HG02943 (cell line): ENCODE measurements at regions not wholly inside any gene's neighbourhood (a gene's known extent, or its start where the extent isn't known, plus 50 kb on each side); places are given as distances from the start of the nearest gene placed in this dataset.
"Not testable (repeated sequence)": the region's sequence is repeated elsewhere in the genome, so short reads cannot be mapped to it uniquely, and the experiment has no call there.

Experiments used
- ATAC-seq: cut with Tn5 transposase; IDR thresholded peaks from one replicate; pipeline ENCODE4 v1.9.1; 2021; ENCODE audit warnings: mild to moderate bottlenecking, low read depth, moderate library complexity; ENCODE audit not compliant: unreplicated experiment

- ATAC-seq: no peak
Observed at GRCh38 chr4:31411565-31411964, 691.4 kb downstream of the PCDH7 start.

GRCh38 chr4:31415629-31416028, 695.5 kb downstream of the PCDH7 start:
- ATAC-seq: no peak

DNA sequence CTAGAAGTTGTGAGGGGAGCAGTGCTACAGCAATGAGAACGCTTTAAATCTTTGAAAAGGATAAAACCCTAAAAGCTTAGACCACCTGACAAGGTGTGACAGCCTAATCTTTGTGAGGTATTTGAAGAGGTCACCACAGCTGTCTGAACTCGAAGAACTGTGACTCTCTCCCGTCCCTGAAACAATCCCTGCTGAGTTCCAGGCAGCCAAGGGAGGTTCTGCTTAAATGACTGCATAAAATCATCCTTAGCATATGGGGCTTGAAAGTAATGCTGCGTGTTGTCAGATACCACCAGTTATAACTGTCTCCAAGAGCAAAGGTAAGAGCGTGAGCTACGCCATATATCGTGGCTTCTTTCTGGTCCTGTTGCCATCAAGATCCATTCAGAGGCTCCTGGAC, 696.3 kb downstream of the PCDH7 start:
- no peak for ATAC-seq

DNA sequence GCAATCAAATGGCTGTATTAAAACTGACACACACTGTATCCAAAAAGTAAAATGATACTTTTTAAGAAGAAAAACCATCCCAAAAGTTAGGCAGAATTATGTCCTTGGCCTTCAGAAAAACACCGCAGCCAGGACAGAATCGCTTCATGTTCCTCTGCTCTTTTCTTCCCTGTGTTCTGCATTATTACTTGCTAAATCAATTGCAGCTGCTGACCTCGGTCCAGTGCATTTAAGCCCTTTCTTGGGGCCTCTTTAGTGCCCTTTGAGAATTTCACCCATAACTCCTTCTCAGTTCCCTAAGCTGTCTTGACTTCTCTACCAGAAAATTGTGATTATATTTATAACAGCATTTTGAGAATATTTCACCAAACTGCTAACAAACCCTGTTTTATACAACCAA, 696.9 kb downstream of the PCDH7 start:
- ATAC-seq: no peak

- ATAC-seq: no peak
Observed at GRCh38 chr4:31422006-31422405, 701.8 kb downstream of the PCDH7 start.

GRCh38 chr4:31427691-31428090, 707.5 kb downstream of the PCDH7 start:
- no peak for ATAC-seq

DNA sequence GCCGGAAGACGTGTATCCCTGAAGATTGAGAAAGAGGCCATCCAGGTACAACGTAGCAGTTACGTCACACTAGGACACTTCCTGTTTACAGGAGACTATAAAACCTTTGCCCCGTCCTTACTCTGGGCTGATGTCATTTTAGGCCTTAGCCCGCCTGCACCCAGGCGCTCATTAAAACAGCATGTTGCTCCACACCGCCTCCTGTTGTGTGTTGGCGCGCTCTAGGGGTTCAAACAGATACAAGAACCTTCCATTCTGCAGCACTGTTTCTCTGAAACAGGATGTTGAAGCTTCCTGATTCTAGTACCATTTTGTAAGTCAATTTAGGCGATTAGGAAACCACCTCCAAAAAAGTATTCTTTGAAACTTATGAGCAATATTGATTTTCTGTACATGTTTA, 722.1 kb downstream of the PCDH7 start:
- no peak for ATAC-seq

GRCh38 chr4:31445526-31445925, 725.4 kb downstream of the PCDH7 start:
- ATAC-seq: no peak

- ATAC-seq: no peak
Observed at GRCh38 chr4:31455612-31456011, 735.4 kb downstream of the PCDH7 start.

DNA sequence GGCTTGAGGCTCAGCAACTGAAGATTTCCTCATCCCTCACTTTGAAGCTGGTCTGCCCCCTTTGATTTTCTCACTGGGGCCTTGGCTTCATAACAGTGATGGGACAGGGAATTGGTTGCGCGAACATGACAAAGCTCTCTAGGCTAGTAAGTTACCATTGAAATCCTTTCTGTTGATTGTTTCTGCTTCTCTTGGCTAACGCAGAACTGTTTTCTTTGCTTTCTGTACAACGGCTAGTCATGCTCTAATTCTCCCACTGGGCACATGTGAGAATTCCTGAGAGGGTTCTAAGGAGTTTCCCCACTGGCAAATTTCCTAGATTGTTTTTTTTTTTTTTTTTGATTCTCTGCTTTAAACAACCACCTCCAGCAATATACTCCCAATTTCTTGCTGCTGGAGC, 738.6 kb downstream of the PCDH7 start:
- ATAC-seq: no peak

GRCh38 chr4:31461421-31461820, 741.3 kb downstream of the PCDH7 start:
- no peak for ATAC-seq

DNA sequence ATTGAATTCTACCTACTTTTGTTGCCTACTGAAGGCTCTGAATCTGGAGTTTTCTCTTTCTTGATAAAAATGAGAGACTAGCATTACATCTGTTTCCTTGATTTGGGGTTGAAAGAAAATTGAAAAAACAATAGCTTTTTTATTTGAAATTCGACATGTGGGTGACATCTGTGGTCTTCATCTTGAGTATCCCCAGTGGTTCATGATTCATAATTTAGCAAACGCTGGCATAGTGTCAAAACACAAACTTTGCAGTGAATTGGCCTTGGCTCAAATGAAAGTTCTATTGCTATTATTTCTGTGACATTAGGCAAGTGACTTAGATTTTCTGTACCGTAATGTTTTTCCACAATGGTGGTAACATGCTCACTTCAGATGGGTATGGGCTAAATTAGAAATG, 747.6 kb downstream of the PCDH7 start:
- no peak for ATAC-seq

- no peak for ATAC-seq
Observed at GRCh38 chr4:31474221-31474620, 754.1 kb downstream of the PCDH7 start.

- ATAC-seq: no peak
Observed at GRCh38 chr4:31482691-31483090, 762.5 kb downstream of the PCDH7 start.

- not testable (repeated sequence) for ATAC-seq
Observed at GRCh38 chr4:31499216-31499615, 779.0 kb downstream of the PCDH7 start.

- ATAC-seq: no peak
Observed at GRCh38 chr4:31516520-31516919, 796.4 kb downstream of the PCDH7 start.

GRCh38 chr4:31518796-31519250, 798.7 kb downstream of the PCDH7 start:
- no peak for ATAC-seq

DNA sequence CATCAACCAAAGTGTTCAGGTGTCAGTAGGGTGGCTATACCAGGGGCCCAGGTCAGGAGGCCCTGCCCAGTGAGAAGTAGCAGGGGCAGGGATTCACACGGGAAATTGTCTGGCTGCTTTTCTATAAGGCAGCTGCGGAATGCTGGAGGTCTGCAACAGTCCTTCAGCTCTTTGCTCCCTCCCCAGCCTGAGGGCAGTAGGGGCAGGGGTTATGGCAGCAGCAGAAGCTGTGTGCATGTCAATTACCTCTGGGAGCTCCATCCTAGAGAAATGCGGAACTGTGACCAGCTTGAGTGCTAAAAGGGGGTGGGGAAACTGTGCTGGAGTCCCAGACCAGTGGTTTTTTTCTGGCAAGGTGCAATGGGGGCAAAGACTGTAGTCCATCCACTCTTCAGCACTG, 810.4 kb downstream of the PCDH7 start:
- no peak for ATAC-seq

- no peak for ATAC-seq
Observed at GRCh38 chr4:31538877-31539276, 818.7 kb downstream of the PCDH7 start.

GRCh38 chr4:31539284-31540069, 819.3 kb downstream of the PCDH7 start:
- ATAC-seq: no peak

- no peak for ATAC-seq
Observed at GRCh38 chr4:31545330-31545729, 825.2 kb downstream of the PCDH7 start.

DNA sequence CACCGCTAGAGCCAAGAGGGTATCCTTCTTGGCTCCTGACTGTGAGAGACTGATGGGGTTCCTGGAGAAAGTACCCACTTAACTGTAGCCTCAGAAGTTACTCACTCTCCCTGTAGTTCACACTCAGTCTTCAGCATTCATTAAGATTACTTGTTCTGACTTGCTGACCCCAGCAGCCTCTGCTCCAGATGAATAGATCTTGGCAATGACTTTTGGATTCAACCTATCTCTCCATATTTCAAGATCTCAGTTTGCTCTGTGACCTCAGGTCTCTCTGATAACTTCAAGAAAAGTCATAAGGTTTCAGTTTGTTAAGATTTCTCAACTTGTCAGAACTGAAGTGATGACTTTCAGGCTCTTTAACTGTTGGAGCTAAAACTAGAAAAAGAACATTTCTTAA, 825.6 kb downstream of the PCDH7 start:
- ATAC-seq: no peak

DNA sequence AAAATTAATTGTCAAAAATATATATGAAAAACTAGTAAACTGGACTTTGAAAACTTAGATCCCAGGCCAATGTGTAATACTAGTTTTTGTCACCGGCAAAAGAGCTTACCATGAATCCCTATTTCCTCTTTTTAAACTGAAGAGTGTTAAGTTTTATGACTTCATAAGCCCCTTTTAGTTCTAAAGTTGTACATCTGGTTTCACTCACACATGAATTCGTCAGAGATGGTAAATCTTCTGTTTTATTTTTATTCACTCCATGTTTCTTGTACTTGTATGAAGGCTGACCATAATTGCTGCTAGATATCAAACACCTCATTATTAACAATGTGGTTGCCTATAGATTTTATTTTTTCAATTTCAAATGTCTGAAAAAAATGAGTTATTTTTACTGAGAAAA, 827.9 kb downstream of the PCDH7 start:
- ATAC-seq: no peak
